GM21515 (cell line): ENCODE measurements at regions not wholly inside any gene's neighbourhood (a gene's known extent, or its start where the extent isn't known, plus 50 kb on each side); places are given as distances from the start of the nearest gene placed in this dataset.

ENCODE experiments used
- ATAC-seq: cut with Tn5 transposase; IDR thresholded peaks from one replicate; pipeline ENCODE4 v1.9.1; 2021; ENCODE audit not compliant: unreplicated experiment

DNA sequence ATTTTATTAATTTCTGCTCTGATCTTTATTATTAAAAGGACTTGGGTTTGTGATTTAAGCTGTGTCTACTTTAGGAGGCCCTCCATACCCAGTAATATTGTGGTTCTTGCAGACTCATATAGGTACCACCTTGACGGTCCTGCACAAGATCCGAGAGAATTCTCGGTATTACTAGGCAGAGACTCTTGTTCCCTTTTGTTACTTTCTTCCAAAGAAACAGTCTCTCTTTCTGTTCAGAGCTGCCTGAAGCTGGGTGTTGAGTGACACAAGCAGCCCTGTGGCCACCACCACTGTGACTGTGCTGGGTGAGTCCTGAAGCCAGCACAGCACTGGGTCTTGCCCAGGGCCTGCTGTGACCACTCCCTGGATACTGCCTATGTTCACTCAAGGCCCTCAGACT lies 666.6 kb downstream of the SEMA5A start:
- ATAC-seq = peak; percentile 56

DNA sequence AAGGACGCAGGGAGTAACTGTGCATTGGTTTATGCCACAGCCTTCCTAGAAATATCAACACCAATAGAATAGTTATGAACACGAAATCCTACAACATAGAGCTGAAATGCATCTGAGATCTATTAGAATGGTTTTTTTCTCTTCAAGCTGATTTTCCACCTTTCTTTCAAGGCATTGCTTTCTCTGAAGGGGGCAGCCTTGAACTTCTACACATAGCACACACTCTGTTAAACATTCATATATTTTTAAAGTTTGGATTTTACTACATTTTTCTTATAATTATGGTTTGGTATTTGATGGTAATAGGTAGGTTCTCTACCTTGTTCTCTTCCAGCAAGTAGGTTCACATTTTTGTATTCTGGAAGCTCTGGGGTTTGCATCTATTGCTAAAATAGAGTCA lies 661.8 kb downstream of the SEMA5A start:
- no peak for ATAC-seq

GRCh38 chr5:8892926-8893325 lies 652.9 kb downstream of the SEMA5A start:
- ATAC-seq = no peak

GRCh38 chr5:8894031-8894430 lies 651.8 kb downstream of the SEMA5A start:
- ATAC-seq = no peak

DNA sequence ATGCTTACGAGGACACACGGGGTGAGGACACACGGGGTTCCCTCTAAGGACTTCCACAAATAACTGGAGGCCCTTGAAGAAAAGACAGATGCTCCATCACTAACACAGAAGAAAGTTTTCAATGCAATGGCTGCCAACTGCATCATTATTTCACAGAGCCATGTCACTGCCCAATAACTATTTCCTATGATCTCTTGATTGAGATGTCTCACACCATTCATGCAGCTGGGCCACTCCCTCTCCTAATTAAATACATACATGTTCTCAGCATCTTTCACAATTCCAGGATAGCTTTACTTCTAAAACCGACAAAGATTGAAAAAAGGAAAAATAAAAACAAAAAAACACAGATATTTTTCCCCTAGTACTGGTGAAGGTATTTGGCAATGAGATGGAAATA lies 650.8 kb downstream of the SEMA5A start:
- ATAC-seq = no peak

GRCh38 chr5:8895599-8895998 lies 650.3 kb downstream of the SEMA5A start:
- no peak for ATAC-seq

GRCh38 chr5:8897316-8897715 lies 648.6 kb downstream of the SEMA5A start:
- ATAC-seq = no peak

DNA sequence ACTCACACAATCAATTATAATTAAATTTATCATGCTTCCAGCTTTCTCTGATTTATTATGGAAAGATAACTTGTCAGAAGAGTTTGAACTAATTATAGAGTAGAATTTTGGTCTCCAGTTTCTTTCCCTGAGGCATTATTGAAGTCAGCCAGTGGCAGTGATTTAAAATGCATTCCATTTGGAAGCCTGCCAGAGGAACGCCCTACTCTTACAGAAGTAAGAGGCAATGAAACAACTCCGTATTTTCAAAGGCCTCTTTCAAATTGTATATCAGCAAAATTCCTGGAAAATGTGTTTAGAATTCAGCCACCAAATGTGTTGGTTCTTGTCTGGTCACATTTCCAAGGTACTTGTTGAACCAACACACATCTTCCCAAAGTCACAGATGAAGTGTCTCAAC lies 640.9 kb downstream of the SEMA5A start:
- ATAC-seq = no peak

GRCh38 chr5:8906303-8906967 lies 639.4 kb downstream of the SEMA5A start:
- no peak for ATAC-seq

DNA sequence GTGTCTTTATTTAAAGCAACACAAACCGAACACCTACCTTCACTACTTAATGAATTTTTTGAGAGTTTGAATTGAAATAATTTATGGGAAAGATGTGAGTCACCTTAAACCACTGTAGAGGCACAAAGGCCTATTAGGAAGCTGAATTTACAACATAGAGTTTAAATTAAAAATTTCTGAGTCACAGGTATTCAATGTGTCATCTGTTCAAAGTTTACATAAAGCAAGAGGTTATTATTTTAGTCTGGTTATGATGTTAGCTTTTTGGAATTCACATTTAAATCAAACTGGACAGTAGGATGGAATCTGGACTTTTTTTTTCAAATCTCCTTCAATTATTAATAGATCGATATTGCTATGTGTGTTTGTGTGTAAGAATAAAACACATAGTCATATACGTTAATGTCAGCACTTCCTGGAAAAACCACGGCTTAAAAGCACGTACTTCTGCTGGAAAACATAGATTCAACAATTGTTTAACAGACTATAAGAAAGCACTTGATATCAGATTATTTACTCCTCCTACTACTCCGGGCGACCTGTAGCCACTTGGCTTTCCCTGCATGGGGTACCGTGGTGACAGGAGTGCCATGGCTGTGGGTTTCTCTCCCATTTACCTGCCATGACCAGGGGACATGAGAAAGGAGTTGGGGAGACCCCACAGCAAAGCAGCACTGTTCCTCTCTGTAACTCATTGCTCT lies 638.6 kb downstream of the SEMA5A start:
- ATAC-seq = no peak

DNA sequence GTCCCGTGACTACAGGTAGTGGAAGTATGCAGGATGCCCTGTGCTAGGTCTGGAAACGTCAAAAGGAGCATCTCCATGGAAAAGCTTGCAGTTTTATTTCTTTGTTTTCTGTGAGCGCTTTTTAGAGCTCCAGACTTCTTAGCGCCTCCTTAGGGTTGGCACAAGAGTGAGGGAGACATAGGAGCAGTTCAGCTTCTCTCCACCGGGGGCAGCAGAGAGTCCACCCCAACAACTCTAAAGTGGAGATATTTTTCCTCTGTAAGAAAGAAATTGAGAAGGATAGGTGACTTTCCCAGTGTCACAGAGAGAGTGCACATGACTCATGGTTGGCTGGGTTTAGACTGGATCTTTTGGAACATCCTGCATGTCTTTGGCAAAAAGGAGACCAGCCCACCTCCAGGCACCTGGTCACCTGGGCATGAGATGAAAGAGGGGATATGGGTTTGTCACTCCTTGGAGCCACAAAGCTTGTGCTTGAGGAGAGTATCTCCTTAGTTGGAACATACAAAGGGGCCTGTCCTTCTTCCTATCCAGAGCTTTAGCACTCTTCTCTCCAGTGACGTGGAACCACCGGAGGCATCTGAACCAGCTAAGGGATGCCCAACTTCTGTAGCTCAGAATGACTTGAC lies 637.7 kb downstream of the SEMA5A start:
- ATAC-seq = no peak

DNA sequence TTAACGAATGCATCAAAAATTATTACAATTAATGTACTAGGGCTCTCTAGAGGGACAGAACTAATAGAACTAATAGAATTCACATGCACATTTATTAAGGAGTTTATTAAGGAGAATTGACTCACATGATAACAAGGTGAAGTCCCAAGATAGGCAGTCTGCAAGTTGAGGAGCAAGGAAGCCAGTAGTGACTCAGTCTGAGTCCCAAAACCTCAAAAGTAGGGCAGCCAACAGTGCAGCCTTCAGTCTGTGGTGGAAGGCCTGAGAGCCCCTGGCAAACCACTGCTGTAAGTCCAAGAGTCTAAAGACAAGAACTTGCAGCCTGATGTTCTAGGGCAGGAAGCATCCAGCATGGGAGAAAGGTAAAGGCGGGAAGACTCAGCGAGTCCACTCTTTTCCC lies 633.8 kb downstream of the SEMA5A start:
- ATAC-seq = no peak

DNA sequence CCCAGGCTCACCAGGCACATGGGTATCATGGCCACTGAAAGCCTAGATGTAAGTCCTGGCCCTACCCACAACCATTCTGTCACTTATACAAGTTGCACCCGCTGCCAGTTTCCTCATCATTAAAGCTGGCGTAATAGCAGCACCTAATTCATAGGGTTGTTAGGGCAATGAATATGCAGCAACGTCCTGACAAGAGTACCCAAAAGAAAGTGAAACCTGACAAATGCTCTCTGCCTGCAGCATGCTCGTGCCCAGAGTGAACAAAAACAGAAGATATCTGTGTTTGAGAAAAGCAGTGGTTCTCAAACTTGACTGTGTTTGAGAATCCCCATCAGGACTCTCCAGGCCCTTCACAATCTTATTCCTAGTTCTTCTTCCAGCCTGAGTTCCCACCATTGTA lies 632.4 kb downstream of the SEMA5A start:
- ATAC-seq = no peak

GRCh38 chr5:8919096-8919495 lies 626.8 kb downstream of the SEMA5A start:
- no peak for ATAC-seq

DNA sequence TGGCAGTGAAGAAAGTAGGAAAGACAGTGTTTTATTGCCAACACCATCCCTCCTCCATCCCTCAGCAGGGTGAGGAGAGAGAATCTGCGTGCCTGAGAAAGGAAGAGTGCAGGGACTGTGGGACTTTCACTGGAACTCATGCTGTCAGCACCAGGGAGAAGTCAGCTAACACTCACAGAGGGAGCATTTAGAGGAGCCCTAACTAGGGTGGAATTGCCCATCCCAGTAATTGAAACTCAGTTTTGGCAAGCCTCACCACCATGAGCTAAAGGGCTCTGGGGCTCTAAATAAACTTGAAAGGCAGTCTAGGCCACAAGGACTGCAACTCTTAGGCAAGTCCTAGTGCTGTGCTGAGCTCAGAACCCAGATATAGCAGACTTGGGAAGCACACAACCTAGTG lies 622.3 kb downstream of the SEMA5A start:
- ATAC-seq = no peak

- ATAC-seq = no peak
Measured at GRCh38 chr5:8924054-8924793, 621.7 kb downstream of the SEMA5A start.

DNA sequence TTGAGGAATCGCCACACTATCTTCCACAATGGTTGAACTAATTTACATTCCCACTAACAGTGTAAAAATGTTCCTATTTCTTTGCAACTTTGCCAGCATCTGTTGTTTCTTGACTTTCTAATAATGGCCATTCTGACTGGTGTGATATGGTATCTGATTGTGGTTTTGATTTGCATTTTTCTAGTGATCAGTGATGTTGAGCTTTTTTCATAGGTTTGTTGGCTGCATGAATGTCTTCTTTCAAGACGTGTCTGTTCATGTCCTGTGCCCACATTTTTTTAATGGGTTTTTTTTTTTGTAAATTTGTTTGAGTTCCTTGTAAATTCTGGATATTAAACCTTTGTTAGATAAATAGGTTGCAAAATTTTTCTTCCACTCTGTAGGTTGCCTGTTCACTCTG lies 615.9 kb downstream of the SEMA5A start:
- no peak for ATAC-seq

- ATAC-seq = no peak
Measured at GRCh38 chr5:8934455-8934854, 611.4 kb downstream of the SEMA5A start.

DNA sequence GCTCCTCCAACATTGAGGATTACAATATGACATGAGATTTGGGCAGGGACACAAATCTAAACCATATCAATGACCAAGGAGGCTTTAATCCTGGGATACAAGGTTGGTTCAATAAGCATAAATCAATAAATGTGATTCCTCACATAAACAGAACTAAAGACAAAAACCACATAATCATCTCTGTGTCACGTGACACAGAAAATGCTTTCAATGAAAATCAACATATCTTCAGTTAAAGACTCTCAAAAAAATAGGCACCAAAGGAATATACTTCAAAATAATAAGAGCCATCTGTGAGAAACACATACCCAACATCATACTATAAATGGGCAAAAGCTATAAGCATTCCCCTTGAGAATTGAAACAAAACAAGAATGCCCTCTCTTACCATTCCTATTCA lies 604.9 kb downstream of the SEMA5A start:
- ATAC-seq = no peak

GRCh38 chr5:8943301-8943700 lies 602.6 kb downstream of the SEMA5A start:
- no peak for ATAC-seq

- ATAC-seq = no peak
Measured at GRCh38 chr5:8944005-8944404, 601.9 kb downstream of the SEMA5A start.

DNA sequence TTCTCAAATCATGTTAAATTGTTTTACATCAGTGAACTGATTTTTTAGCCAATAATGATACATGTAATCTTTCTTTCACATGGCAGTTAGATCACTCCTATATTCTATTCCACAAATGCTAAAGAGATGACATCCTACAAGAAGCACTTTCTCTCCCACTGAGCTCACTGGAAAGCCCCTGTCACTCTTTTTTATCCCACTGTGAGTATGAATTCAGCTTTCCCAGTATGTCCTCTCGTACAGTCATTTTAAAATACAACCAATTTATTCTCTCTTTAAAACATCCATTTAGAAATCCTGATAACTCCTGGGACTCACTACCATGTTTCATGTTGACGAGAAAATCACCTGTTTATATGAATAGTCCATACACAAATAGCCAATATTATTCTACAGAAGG lies 599.9 kb downstream of the SEMA5A start:
- ATAC-seq = no peak
